Neural progenitor cell (in vitro differentiated cells): ENCODE measurements at regions not wholly inside any gene's neighbourhood (a gene's known extent, or its start where the extent isn't known, plus 50 kb on each side); places are given as distances from the start of the nearest gene placed in this dataset.

Source experiments
- EZH2phosphoT487 ChIP-seq: fragments of 200-600 bp; sonication (generic); IDR thresholded peaks from 2 replicates; pipeline ENCODE4 v1.6.1; 2017; ENCODE audit warnings: antibody characterized with exemption
- TF ChIP-seq, protein P1 (sequence below): fragments of 200-600 bp; sonication (generic); IDR thresholded peaks from 2 replicates; pipeline ENCODE4 v1.5.1; 2017; ENCODE audit warnings: antibody characterized with exemption, mild to moderate bottlenecking

DNA sequence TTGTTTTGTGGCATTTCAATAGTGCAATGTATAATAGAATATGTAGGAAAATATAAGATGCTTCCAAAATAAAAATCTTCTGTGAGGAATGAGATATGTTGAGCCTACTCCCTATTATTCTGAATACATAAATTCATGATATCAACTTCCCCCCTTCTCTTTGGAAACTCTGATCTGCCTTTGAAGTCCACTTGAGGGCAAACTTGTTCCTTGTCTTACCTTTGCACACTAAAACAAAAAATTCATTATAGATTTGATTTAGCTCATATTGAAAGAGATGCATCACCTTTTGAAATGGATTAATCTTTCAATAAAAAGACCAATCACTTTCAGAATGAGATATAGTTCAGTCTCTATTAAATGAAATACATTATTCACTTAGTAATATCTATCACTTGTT, 580.7 kb upstream of the ADGRL4 start:
- TF ChIP-seq, protein P1, sequence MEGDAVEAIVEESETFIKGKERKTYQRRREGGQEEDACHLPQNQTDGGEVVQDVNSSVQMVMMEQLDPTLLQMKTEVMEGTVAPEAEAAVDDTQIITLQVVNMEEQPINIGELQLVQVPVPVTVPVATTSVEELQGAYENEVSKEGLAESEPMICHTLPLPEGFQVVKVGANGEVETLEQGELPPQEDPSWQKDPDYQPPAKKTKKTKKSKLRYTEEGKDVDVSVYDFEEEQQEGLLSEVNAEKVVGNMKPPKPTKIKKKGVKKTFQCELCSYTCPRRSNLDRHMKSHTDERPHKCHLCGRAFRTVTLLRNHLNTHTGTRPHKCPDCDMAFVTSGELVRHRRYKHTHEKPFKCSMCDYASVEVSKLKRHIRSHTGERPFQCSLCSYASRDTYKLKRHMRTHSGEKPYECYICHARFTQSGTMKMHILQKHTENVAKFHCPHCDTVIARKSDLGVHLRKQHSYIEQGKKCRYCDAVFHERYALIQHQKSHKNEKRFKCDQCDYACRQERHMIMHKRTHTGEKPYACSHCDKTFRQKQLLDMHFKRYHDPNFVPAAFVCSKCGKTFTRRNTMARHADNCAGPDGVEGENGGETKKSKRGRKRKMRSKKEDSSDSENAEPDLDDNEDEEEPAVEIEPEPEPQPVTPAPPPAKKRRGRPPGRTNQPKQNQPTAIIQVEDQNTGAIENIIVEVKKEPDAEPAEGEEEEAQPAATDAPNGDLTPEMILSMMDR: no peak
- TF ChIP-seq EZH2phosphoT487: no peak
